ENCODE measurements at regions not wholly inside any gene's neighbourhood (a gene's known extent, or its start where the extent isn't known, plus 50 kb on each side); places are given as distances from the start of the nearest gene placed in this dataset.

- TF ChIP-seq CREB1 (CRISPR knock-in tag; IDR thresholded peaks at IDR 0.05; ENCODE audit: low read depth): no peak
- no peak for TF ChIP-seq EZH2phosphoT487 (IDR thresholded peaks at IDR 0.05; ENCODE audit: unreplicated experiment)
- no peak for TF ChIP-seq CTCF (conservative IDR thresholded peaks at IDR 0.05; ENCODE audit: low read depth in 2 of 2)
- TF ChIP-seq EZH2 (IDR thresholded peaks at IDR 0.05; ENCODE audit: low read depth, unreplicated experiment): no peak
- TF ChIP-seq ZNF114 (CRISPR knock-in tag; IDR thresholded peaks at IDR 0.05): no peak
- no peak for TF ChIP-seq ZNF331 (CRISPR knock-in tag; IDR thresholded peaks at IDR 0.05; ENCODE audit: low read depth)
- TF ChIP-seq STAT1 (IDR thresholded peaks at IDR 0.05; ENCODE audit: unreplicated experiment): no peak
- TF ChIP-seq POLR2AphosphoS5 (IDR thresholded peaks at IDR 0.05; ENCODE audit: low read depth): no peak
- no peak for TF ChIP-seq JUNB (IDR thresholded peaks at IDR 0.05; ENCODE audit: unreplicated experiment)
- no peak for TF ChIP-seq ZNF462 (CRISPR knock-in tag; IDR thresholded peaks at IDR 0.05)
- no peak for TF ChIP-seq NANOG (IDR thresholded peaks at IDR 0.05; ENCODE audit: borderline replicate concordance)
- TF ChIP-seq ETS1 (IDR thresholded peaks at IDR 0.05): no peak
- TF ChIP-seq REST (IDR thresholded peaks at IDR 0.05; ENCODE audit: unreplicated experiment): no peak
- Histone ChIP-seq H3K9me2 (ENCODE audit: insufficient read depth) (peaks cover 21% of the 10 kb centered on the region), H3K79me2 (replicated peaks; ENCODE audit: insufficient read depth) (no peaks in the 10 kb centered on the region), H3K4me2 (no peak overlapping the region), H4K20me1 (replicated peaks; ENCODE audit: insufficient read depth) (no peaks in the 10 kb centered on the region; the same call in 1 of the 2 replicates), H3K27me3 (ENCODE audit: insufficient read depth) (no peaks in the 10 kb centered on the region), H3K27ac (ENCODE audit: low read depth) (no peak overlapping the region), H3K4me1 (ENCODE audit: insufficient read depth) (no peaks in the 10 kb centered on the region; the same call in 1 of the 2 replicates), H3F3A (replicated peaks; ENCODE audit: low read depth) (no peaks in the 10 kb centered on the region), H3K36me3 (ENCODE audit: insufficient read depth) (no peaks in the 10 kb centered on the region), H2AFZ (no peak overlapping the region), H3K4me3 (no peak overlapping the region)
- no peak for DNase-seq (ENCODE audit: low spot score)
- H3K27me3 Mint-ChIP-seq (ENCODE audit: insufficient read depth, low read depth, poor library complexity): peaks cover 3% of the 10 kb centered on the region
- H3K9me3 Mint-ChIP-seq: no peaks in the 10 kb centered on the region; the same call in 2 of the 3 replicates
- no peak overlapping the region for H3K4me3 Mint-ChIP-seq
- no peak for ATAC-seq
- H3K4me1 Mint-ChIP-seq: peaks cover 8% of the 10 kb centered on the region
- no peaks in the 10 kb centered on the region for H3K36me3 Mint-ChIP-seq (ENCODE audit: low read depth)
- H3K27ac Mint-ChIP-seq: no peak overlapping the region
These were observed 347.7 kb downstream of the BCKDHB start for GRCh38 chr6:80454197-80454596.

All from GM23338 (cell line).